Stomach (tissue), 8 donors: ENCODE measurements at regions not wholly inside any gene's neighbourhood (a gene's known extent, or its start where the extent isn't known, plus 50 kb on each side); places are given as distances from the start of the nearest gene placed in this dataset.

ENCODE experiments used
- DNase-seq, 2 donors: peaks; one replicate each; pipeline versions ENCODE4 v3.0.0 to v3.0.0-alpha.2; 2013 to 2019
- H3K27ac ChIP-seq, 5 donors: fragments of 200-600 bp in 4 of 5; sonication (generic) in 4 of 5; one replicate each; pipeline ENCODE4 v1.5.1; 2013 to 2019; ENCODE audit warnings: mild to moderate bottlenecking in 1 of 5, moderate library complexity in 1 of 5
- H3K27me3 ChIP-seq, 3 donors: fragments of 200-600 bp; sonication (generic); one replicate each; pipeline ENCODE4 v1.5.1; 2017 to 2019; ENCODE audit warnings: mixed run types in 1 of 3
- H3K36me3 ChIP-seq, 4 donors: fragments of 200-600 bp; sonication (generic); 1 replicate in 3 of 4; 2 replicates in 1 of 4; pipeline ENCODE4 v1.5.1; 2016 to 2019
- H3K4me1 ChIP-seq, 4 donors: fragments of 200-600 bp; sonication (generic); one replicate each; pipeline ENCODE4 v1.5.1; 2016 to 2019
- H3K4me3 ChIP-seq, 4 donors: fragments of 200-600 bp; sonication (generic) in 3 of 4; one replicate each; pipeline ENCODE4 v1.5.1; 2016 to 2019; ENCODE audit warnings: mild to moderate bottlenecking in 1 of 4
- H3K9me3 ChIP-seq, 4 donors: fragments of 200-600 bp; sonication (generic); one replicate each; pipeline ENCODE4 v1.5.1; 2016 to 2019
- EP300 ChIP-seq: sonication (generic); formaldehyde crosslinking; IDR thresholded peaks from one replicate; pipeline ENCODE4 v1.6.1; 2017; ENCODE audit warnings: antibody characterized with exemption
- POLR2A ChIP-seq, 4 donors: fragments of 450-650 bp; IDR thresholded peaks; one replicate each; pipeline ENCODE4 v1.6.1; 2016; ENCODE audit warnings: antibody characterized with exemption in 4 of 4, control low read depth in 2 of 4, mild to moderate bottlenecking in 1 of 4, moderate library complexity in 1 of 4
- POLR2AphosphoS5 ChIP-seq, 3 donors: sonication (generic); formaldehyde crosslinking; IDR thresholded peaks; one replicate each; pipeline ENCODE4 v1.6.1; 2016; ENCODE audit warnings: antibody characterized with exemption in 3 of 3
- WGBS, 5 donors: extraction: QIAGEN DNeasy Blood & Tissue Kit in 3 of 5; methylation state at CpG; one replicate each; pipeline versions ENCODE4 v1.1.5 to v1.1.7; 2013 to 2018; 5-methylcytosine and 5-hydroxymethylcytosine counted together
- intact Hi-C: fragments of 100-400 bp; cut with DNase I; formaldehyde crosslinking; loops from one replicate; pipeline ENCODE4 v1.15.1; 2023; ENCODE audit warnings: low total_unique reads
- TF ChIP-seq, protein P1 (sequence below), 7 experiments: fragments of 450-650 bp in 4 of 7; fragments of 200-600 bp in 3 of 7; sonication (generic) in 3 of 7; IDR thresholded peaks; one replicate each; pipeline ENCODE4 v1.5.1; 2016 to 2019; ENCODE audit warnings: antibody characterized with exemption in 7 of 7, control low read depth in 2 of 7, mild to moderate bottlenecking in 1 of 7
- donor health status: healthy with polysubstance abuse.
- donor health status: Bipolar disorder and iron deficiency.
- donor health status: healthy.

DNA sequence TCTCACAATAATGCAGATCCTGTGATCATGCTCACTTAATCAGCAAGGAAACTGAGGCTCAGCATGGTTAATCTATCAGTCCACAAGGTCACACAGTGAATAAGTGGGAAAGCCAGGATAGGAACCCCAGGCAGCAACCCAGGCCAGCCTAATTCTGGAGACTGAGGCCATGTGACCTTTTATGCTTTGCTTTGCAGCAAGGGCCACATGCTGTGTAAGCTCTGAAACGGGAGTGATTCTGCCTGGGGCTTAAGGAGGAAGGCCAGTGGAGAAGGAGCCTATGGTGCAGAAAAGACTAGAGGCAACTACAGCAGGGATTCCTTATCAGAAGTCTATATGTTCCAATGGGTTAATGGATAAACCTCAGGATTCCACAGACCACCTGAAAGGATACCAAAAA, 157.6 kb upstream of the PPP2R3A start:
- no peak for DNase-seq
- no peak for TF ChIP-seq POLR2AphosphoS5 (IDR thresholded peaks at IDR 0.05)
- TF ChIP-seq POLR2A (IDR thresholded peaks at IDR 0.05): no peak
- TF ChIP-seq, protein P1, sequence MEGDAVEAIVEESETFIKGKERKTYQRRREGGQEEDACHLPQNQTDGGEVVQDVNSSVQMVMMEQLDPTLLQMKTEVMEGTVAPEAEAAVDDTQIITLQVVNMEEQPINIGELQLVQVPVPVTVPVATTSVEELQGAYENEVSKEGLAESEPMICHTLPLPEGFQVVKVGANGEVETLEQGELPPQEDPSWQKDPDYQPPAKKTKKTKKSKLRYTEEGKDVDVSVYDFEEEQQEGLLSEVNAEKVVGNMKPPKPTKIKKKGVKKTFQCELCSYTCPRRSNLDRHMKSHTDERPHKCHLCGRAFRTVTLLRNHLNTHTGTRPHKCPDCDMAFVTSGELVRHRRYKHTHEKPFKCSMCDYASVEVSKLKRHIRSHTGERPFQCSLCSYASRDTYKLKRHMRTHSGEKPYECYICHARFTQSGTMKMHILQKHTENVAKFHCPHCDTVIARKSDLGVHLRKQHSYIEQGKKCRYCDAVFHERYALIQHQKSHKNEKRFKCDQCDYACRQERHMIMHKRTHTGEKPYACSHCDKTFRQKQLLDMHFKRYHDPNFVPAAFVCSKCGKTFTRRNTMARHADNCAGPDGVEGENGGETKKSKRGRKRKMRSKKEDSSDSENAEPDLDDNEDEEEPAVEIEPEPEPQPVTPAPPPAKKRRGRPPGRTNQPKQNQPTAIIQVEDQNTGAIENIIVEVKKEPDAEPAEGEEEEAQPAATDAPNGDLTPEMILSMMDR (IDR thresholded peaks at IDR 0.05): no peak
- TF ChIP-seq EP300: no peak
- 0 to 19% (median 13%) methylated on average over 1 of the region's 1 CpG for WGBS, 5 donors
- Histone ChIP-seq H3K4me1 (no peaks in the 10 kb centered on the region), H3K27ac (no peak overlapping the region), H3K9me3 (no peaks in the 10 kb centered on the region), H3K36me3 (no peaks in the 10 kb centered on the region), H3K4me3 (no peak overlapping the region), H3K27me3 (peaks cover 0 to 8% (median 0%) of the 10 kb centered on the region in 3 donors)
- intact Hi-C loops: no loop called here

DNA sequence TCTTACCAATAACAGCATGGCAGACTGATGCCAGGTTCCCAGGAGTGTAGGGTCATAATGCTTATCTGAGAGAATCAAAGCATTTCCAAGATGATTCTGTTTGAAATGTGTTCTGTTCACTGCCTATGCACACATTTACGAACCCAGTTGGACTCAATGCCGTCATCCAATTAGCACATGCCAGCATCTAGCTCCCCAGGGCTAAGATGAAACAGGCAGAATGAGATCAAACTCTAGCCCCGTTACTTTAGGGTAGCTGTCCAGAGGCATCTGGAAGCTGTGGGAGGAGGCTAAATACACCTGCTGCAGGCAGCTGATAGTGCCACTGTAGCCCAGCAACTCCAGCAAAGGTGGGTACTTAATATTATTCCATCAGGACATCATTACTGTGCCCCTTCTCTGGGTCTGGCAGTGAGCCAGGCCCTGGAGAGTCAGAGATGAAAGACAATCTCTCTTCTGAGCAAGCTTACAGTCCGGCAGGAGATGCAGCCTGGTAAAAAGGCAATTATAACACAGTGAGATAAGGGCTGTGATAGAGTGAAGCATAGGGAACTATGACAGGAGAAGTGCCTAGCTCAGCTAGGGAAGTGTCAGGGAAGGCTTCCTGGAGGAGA, 156.4 kb upstream of the PPP2R3A start:
- Histone ChIP-seq H3K4me3 (no peak overlapping the region), H3K36me3 (no peaks in the 10 kb centered on the region), H3K27me3 (peaks cover 0 to 8% (median 0%) of the 10 kb centered on the region in 3 donors), H3K27ac (no peak overlapping the region), H3K9me3 (no peaks in the 10 kb centered on the region), H3K4me1 (no peaks in the 10 kb centered on the region)
- TF ChIP-seq, protein P1 (IDR thresholded peaks at IDR 0.05): no peak
- no peak for TF ChIP-seq POLR2A (IDR thresholded peaks at IDR 0.05)
- TF ChIP-seq EP300: no peak
- TF ChIP-seq POLR2AphosphoS5 (IDR thresholded peaks at IDR 0.05): no peak
- no peak for DNase-seq
- WGBS, 5 donors: 50 to 61% (median 56%) methylated on average over 4 of the region's 4 CpGs
- intact Hi-C loops: no loop called here

DNA sequence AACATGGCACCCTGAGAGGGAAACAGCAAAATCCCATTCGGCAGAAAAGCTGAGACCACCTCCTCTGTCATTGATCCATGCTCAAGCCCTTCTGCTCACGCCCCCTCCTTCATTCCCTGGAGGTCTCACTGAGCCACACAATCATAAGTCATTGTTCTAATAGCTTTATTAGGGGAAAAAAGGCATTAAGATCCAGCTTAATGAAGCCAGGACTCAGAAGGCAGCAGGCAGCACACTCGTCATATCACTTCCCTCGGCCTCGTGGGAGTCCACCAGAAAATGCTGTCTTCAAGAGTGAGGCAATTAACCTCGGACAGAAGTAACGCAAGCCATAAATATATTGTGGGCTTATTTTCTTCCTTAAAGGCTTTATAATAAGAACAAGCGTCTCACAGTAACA, 153.9 kb upstream of the PPP2R3A start:
- H3K27ac ChIP-seq: no peak overlapping the region
- no peak for DNase-seq
- H3K4me1 ChIP-seq: no peaks in the 10 kb centered on the region
- H3K9me3 ChIP-seq: no peaks in the 10 kb centered on the region
- no peaks in the 10 kb centered on the region for H3K36me3 ChIP-seq
- intact Hi-C loops: no loop called here
- H3K4me3 ChIP-seq: no peak overlapping the region
- TF ChIP-seq EP300 (no peak), POLR2A (IDR thresholded peaks at IDR 0.05) (no peak), POLR2AphosphoS5 (IDR thresholded peaks at IDR 0.05) (no peak)
- TF ChIP-seq, protein P1 (IDR thresholded peaks at IDR 0.05): no peak
- H3K27me3 ChIP-seq: peaks cover 0 to 8% (median 0%) of the 10 kb centered on the region in 3 donors
- 76 to 91% (median 84%) methylated on average over 8 of the region's 8 CpGs for WGBS, 5 donors

DNA sequence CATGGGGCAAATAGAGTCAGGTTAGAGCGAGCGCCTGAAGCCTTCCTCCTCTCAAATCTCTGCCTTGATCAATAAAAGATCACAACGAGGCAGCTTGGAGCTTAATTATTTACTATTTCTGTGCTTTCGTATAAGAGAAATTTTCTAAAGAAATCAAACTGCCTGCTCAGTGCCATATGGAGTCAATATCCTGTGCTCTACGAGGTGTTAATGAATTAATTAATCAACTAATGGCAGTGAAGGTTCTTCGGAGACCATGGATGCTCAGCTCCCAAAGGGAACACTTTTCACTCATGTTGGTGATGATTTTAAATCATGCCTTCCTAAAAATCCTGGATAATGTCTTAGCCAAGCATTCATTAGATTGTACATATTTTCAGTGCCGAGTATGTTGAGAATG, 153.5 kb upstream of the PPP2R3A start:
- H3K9me3 ChIP-seq: no peaks in the 10 kb centered on the region

More for the DNA sequence above, 153.5 kb upstream of the PPP2R3A start:
- H3K36me3 ChIP-seq: no peaks in the 10 kb centered on the region
- no peak overlapping the region for H3K27ac ChIP-seq
- 72 to 77% (median 76%) methylated on average over 7 of the region's 7 CpGs for WGBS, 5 donors
- H3K4me1 ChIP-seq: no peaks in the 10 kb centered on the region
- H3K27me3 ChIP-seq: peaks cover 0 to 8% (median 0%) of the 10 kb centered on the region in 3 donors
- no peak for DNase-seq
- intact Hi-C loops: no loop called here
- no peak overlapping the region for H3K4me3 ChIP-seq
- TF ChIP-seq POLR2A (IDR thresholded peaks at IDR 0.05) (no peak), EP300 (no peak), POLR2AphosphoS5 (IDR thresholded peaks at IDR 0.05) (no peak)
- TF ChIP-seq, protein P1 (IDR thresholded peaks at IDR 0.05): no peak
